Gastrocnemius medialis (tissue), 4 donors: ENCODE measurements at regions not wholly inside any gene's neighbourhood (a gene's known extent, or its start where the extent isn't known, plus 50 kb on each side); places are given as distances from the start of the nearest gene placed in this dataset.

ENCODE experiments used
- CTCF ChIP-seq, 5 experiments: fragments of 450-650 bp in 3 of 5; fragments of 200-600 bp in 2 of 5; sonication (generic) in 2 of 5; IDR thresholded peaks in 4 of 5; conservative IDR thresholded peaks in 1 of 5; 1 replicate in 4 of 5; 2 replicates in 1 of 5; pipeline ENCODE4 v1.5.1; 2016 to 2019; ENCODE audit warnings: antibody characterized with exemption in 5 of 5, mild to moderate bottlenecking in 3 of 5, moderate library complexity in 3 of 5
- POLR2A ChIP-seq, 2 donors: fragments of 450-650 bp; IDR thresholded peaks; one replicate each; pipeline ENCODE4 v1.6.1; 2017; ENCODE audit warnings: antibody characterized with exemption in 2 of 2, mild to moderate bottlenecking in 2 of 2, moderate library complexity in 2 of 2

GRCh38 chr11:62068730-62069129 lies 55.1 kb upstream of the INCENP start:
- no peak for TF ChIP-seq POLR2A (IDR thresholded peaks at IDR 0.05)
- TF ChIP-seq CTCF (IDR thresholded peaks at IDR 0.05 in 4 of 5, conservative IDR thresholded peaks at IDR 0.05 in 1 of 5) = no peak
